DOHH2 (cell line): ENCODE measurements at regions not wholly inside any gene's neighbourhood (a gene's known extent, or its start where the extent isn't known, plus 50 kb on each side); places are given as distances from the start of the nearest gene placed in this dataset.

Experiments used
- H3F3A ChIP-seq: fragments of 200-600 bp; sonication (generic), shearing (Covaris generic); 2 replicates; pipeline ENCODE4 v1.6.0; 2016; ENCODE audit warnings: antibody characterized with exemption, mild to moderate bottlenecking; ENCODE audit not compliant: control insufficient read depth, insufficient read depth
- H3K27ac ChIP-seq: fragments of 200-600 bp; sonication (generic); 2 replicates; pipeline ENCODE4 v1.5.1; 2014; ENCODE audit warnings: low read depth, mild to moderate bottlenecking, low read length, moderate library complexity
- H3K27me3 ChIP-seq: fragments of 200-600 bp; sonication (generic); 2 replicates; pipeline ENCODE4 v1.6.1; 2014; ENCODE audit warnings: mild to moderate bottlenecking, low read length, mixed read lengths; ENCODE audit not compliant: control insufficient read depth
- H3K36me3 ChIP-seq: fragments of 200-600 bp; sonication (generic); 2 replicates; pipeline ENCODE4 v1.6.1; 2014; ENCODE audit warnings: mild to moderate bottlenecking, low read length, moderate library complexity, mixed read lengths; ENCODE audit not compliant: control insufficient read depth
- H3K4me1 ChIP-seq: fragments of 200-600 bp; sonication (generic); 2 replicates; pipeline ENCODE4 v1.6.1; 2014; ENCODE audit warnings: mild to moderate bottlenecking, low read length, mixed read lengths; ENCODE audit not compliant: control insufficient read depth
- H3K4me2 ChIP-seq: fragments of 200-600 bp; sonication (generic); 2 replicates; pipeline ENCODE4 v1.6.0; 2014; ENCODE audit warnings: mild to moderate bottlenecking, low read length, moderate library complexity
- H3K4me3 ChIP-seq: fragments of 200-600 bp; sonication (generic); 2 replicates; pipeline ENCODE4 v1.5.1; 2014; ENCODE audit warnings: mild to moderate bottlenecking, low read length, mixed read lengths
- H3K79me2 ChIP-seq: fragments of 200-600 bp; sonication (generic); 2 replicates; pipeline ENCODE4 v1.6.1; 2014; ENCODE audit warnings: mild to moderate bottlenecking, low read length, mixed read lengths; ENCODE audit not compliant: control insufficient read depth
- H3K9me2 ChIP-seq: fragments of 200-600 bp; sonication (generic); replicated peaks from 2 replicates; pipeline ENCODE4 v1.6.1; 2014; ENCODE audit warnings: mild to moderate bottlenecking, low read length, mixed read lengths; ENCODE audit not compliant: control insufficient read depth
- H3K9me3 ChIP-seq: fragments of 200-600 bp; sonication (generic); 2 replicates; pipeline ENCODE4 v1.6.1; 2014; ENCODE audit warnings: antibody characterized with exemption, low read length, mixed read lengths; ENCODE audit not compliant: control insufficient read depth, insufficient read depth
- H4K20me1 ChIP-seq: fragments of 200-600 bp; sonication (generic); 2 replicates; pipeline ENCODE4 v1.6.0; 2014; ENCODE audit warnings: low read depth, mild to moderate bottlenecking, antibody characterized with exemption, low read length, moderate library complexity; ENCODE audit not compliant: control insufficient read depth, insufficient read depth
- EZH2phosphoT487 ChIP-seq: fragments of 200-600 bp; sonication (generic); IDR thresholded peaks from 2 replicates; pipeline ENCODE4 v1.6.1; 2017; ENCODE audit warnings: borderline replicate concordance, mild to moderate bottlenecking, antibody characterized with exemption, low read length, moderate library complexity, mixed read lengths
- TF ChIP-seq, protein P1 (sequence below): fragments of 200-600 bp; sonication (generic); IDR thresholded peaks from one replicate; pipeline ENCODE4 v1.5.1; 2014; ENCODE audit warnings: antibody characterized with exemption, mild to moderate bottlenecking, low read depth, low read length; ENCODE audit not compliant: poor library complexity, severe bottlenecking

DNA sequence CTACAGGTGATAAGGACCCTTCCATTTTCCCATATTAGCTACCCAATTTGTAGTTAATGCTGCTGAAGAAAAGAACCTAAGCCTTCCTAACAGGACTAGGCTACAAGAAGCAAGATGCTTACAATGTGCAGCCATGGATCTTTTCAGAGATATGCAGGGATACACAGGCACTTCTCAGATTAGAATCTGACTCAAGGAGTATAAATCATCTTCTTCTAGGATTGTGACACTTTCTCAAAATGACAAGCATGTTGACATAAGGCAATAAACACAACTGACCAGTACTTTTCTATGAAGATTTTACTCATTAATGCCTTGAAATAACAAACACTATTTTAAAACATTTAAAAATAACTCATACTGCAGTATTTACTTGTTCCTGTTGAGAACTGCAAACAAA lies 127.9 kb upstream of the ACVR2A start:
- Histone ChIP-seq H3K4me3 (no peak overlapping the region), H3K79me2 (no peaks in the 10 kb centered on the region), H3K9me3 (no peaks in the 10 kb centered on the region), H3K9me2 (no peaks in the 10 kb centered on the region), H3K27me3 (no peaks in the 10 kb centered on the region), H4K20me1 (no peaks in the 10 kb centered on the region), H3K27ac (no peak overlapping the region), H3K4me1 (no peaks in the 10 kb centered on the region), H3K4me2 (no peak overlapping the region), H3F3A (no peaks in the 10 kb centered on the region), H3K36me3 (no peaks in the 10 kb centered on the region)
- no peak for TF ChIP-seq EZH2phosphoT487
- TF ChIP-seq, protein P1, sequence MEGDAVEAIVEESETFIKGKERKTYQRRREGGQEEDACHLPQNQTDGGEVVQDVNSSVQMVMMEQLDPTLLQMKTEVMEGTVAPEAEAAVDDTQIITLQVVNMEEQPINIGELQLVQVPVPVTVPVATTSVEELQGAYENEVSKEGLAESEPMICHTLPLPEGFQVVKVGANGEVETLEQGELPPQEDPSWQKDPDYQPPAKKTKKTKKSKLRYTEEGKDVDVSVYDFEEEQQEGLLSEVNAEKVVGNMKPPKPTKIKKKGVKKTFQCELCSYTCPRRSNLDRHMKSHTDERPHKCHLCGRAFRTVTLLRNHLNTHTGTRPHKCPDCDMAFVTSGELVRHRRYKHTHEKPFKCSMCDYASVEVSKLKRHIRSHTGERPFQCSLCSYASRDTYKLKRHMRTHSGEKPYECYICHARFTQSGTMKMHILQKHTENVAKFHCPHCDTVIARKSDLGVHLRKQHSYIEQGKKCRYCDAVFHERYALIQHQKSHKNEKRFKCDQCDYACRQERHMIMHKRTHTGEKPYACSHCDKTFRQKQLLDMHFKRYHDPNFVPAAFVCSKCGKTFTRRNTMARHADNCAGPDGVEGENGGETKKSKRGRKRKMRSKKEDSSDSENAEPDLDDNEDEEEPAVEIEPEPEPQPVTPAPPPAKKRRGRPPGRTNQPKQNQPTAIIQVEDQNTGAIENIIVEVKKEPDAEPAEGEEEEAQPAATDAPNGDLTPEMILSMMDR: no peak

DNA sequence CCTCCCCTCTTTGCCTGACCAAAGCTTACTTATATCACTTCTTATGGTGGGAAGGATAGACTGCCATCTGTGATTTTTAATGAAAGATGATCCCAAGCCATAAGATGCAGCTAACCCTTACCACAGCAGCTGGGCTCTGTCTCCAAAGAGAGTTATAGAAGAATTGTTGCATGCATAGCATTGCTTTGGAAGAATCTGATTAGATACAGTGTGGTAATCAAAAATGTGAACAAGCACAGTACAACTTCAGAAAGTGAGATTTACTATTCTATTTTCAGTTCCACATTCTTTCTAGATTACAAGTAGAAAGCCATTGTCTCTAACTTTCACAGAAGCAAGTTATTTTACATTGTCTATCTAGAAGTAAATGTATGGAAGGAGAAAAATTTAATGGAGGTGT lies 129.0 kb upstream of the ACVR2A start:
- Histone ChIP-seq H3K79me2 (no peaks in the 10 kb centered on the region), H3K4me1 (no peaks in the 10 kb centered on the region), H3K4me3 (no peak overlapping the region), H3K9me2 (no peaks in the 10 kb centered on the region), H3K27me3 (no peaks in the 10 kb centered on the region), H4K20me1 (no peaks in the 10 kb centered on the region), H3K9me3 (no peaks in the 10 kb centered on the region), H3K36me3 (no peaks in the 10 kb centered on the region), H3K27ac (no peak overlapping the region), H3K4me2 (no peak overlapping the region), H3F3A (no peaks in the 10 kb centered on the region)
- TF ChIP-seq, protein P1: no peak
- no peak for TF ChIP-seq EZH2phosphoT487

DNA sequence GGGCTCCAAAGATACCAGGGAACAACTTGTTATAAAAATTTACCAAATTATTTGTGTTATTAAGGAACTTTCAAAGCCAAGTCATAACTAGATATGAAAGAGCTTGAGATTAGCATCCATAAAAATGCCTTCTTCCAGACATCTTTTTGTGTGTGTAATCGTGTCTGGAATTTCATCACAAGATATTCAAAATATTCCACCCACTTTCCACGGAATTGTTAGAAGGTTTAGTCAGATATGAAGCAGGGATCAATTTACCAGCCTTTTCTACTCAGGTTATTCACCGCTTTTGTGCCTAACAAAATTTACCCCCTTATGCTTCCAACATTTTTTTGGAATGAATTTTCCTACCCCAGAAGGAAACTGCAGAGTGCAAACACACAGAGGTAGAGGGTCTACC lies 130.2 kb upstream of the ACVR2A start:
- no peaks in the 10 kb centered on the region for H3F3A ChIP-seq
- no peaks in the 10 kb centered on the region for H3K27me3 ChIP-seq
- no peak overlapping the region for H3K4me2 ChIP-seq
- H3K4me1 ChIP-seq: no peaks in the 10 kb centered on the region
- H3K9me3 ChIP-seq: no peaks in the 10 kb centered on the region
- no peaks in the 10 kb centered on the region for H3K79me2 ChIP-seq
- H3K27ac ChIP-seq: no peak overlapping the region
- H4K20me1 ChIP-seq: no peaks in the 10 kb centered on the region
- TF ChIP-seq, protein P1: no peak
- TF ChIP-seq EZH2phosphoT487: no peak
- no peaks in the 10 kb centered on the region for H3K9me2 ChIP-seq
- H3K4me3 ChIP-seq: no peak overlapping the region
- H3K36me3 ChIP-seq: no peaks in the 10 kb centered on the region

DNA sequence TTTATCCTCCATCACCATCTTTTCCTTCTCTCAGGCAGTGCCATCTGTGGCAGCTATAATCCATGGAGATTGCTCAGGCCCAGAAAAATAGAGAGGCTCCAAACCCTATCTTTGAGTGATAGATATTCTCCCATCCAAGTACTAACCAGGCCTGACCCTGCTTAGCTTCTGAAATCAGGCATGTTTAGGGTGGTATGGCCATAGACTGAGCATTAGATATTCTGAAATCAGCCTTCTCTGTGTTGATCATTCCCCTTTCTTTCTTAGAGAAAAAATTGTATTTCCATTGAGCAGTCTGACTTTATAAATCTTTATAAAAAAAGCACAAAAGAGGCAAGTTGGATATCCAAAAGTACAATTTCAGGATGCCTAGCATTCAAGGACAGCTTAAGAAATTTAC lies 131.5 kb upstream of the ACVR2A start:
- no peaks in the 10 kb centered on the region for H3K36me3 ChIP-seq
- no peaks in the 10 kb centered on the region for H3K9me2 ChIP-seq
- H3F3A ChIP-seq: no peaks in the 10 kb centered on the region
- H3K9me3 ChIP-seq: no peaks in the 10 kb centered on the region
- no peak overlapping the region for H3K4me3 ChIP-seq
- H3K4me1 ChIP-seq: no peaks in the 10 kb centered on the region
- no peaks in the 10 kb centered on the region for H3K79me2 ChIP-seq
- no peaks in the 10 kb centered on the region for H4K20me1 ChIP-seq
- H3K4me2 ChIP-seq: no peak overlapping the region
- H3K27ac ChIP-seq: no peak overlapping the region
- no peak for TF ChIP-seq EZH2phosphoT487
- TF ChIP-seq, protein P1: no peak
- H3K27me3 ChIP-seq: no peaks in the 10 kb centered on the region
